Loucy (cell line): ENCODE measurements at regions not wholly inside any gene's neighbourhood (a gene's known extent, or its start where the extent isn't known, plus 50 kb on each side); places are given as distances from the start of the nearest gene placed in this dataset.

Source experiments
- H2AFZ ChIP-seq: fragments of 200-600 bp; sonication (generic); 2 replicates; pipeline ENCODE4 v1.6.0; 2016; ENCODE audit warnings: antibody characterized with exemption, mild to moderate bottlenecking, low read length, moderate library complexity
- H3F3A ChIP-seq: fragments of 200-600 bp; 2 replicates; pipeline ENCODE4 v1.6.0; 2016; ENCODE audit warnings: antibody characterized with exemption, low read depth, mild to moderate bottlenecking
- H3K27me3 ChIP-seq: fragments of 200-600 bp; sonication (generic); 2 replicates; pipeline ENCODE4 v1.6.1; 2014; ENCODE audit warnings: low read length, mild to moderate bottlenecking; ENCODE audit not compliant: insufficient read depth, poor library complexity, severe bottlenecking
- H3K36me3 ChIP-seq: fragments of 200-600 bp; sonication (generic); 2 replicates; pipeline ENCODE4 v1.6.1; 2016; ENCODE audit warnings: low read length; ENCODE audit not compliant: insufficient read depth
- H3K4me1 ChIP-seq: fragments of 200-600 bp; sonication (generic); 2 replicates; pipeline ENCODE4 v1.5.1; 2014; ENCODE audit warnings: low read length, mild to moderate bottlenecking; ENCODE audit not compliant: insufficient read depth, poor library complexity, severe bottlenecking
- H3K4me2 ChIP-seq: fragments of 200-600 bp; sonication (generic); 2 replicates; pipeline ENCODE4 v1.6.0; 2014; ENCODE audit warnings: antibody characterized with exemption, low read length, low read depth, mild to moderate bottlenecking; ENCODE audit not compliant: poor library complexity, severe bottlenecking
- H3K4me3 ChIP-seq: fragments of 200-600 bp; sonication (generic); 2 replicates; pipeline ENCODE4 v1.5.1; 2014; ENCODE audit warnings: low read length, mild to moderate bottlenecking, mixed read lengths; ENCODE audit not compliant: poor library complexity, severe bottlenecking
- H3K79me2 ChIP-seq: fragments of 200-600 bp; sonication (generic); 2 replicates; pipeline ENCODE4 v1.6.1; 2014; ENCODE audit warnings: low read length; ENCODE audit not compliant: insufficient read depth
- H3K9ac ChIP-seq: fragments of 200-600 bp; sonication (generic); 2 replicates; pipeline ENCODE4 v1.6.0; 2014; ENCODE audit warnings: mild to moderate bottlenecking, low read depth, low read length, moderate library complexity; ENCODE audit not compliant: poor library complexity, severe bottlenecking
- H3K9me2 ChIP-seq: fragments of 200-600 bp; sonication (generic); replicated peaks from 2 replicates; pipeline ENCODE4 v1.6.1; 2016; ENCODE audit warnings: low read depth, low read length, mixed read lengths
- H3K9me3 ChIP-seq: fragments of 200-600 bp; sonication (generic); 2 replicates; pipeline ENCODE4 v1.6.1; 2014; ENCODE audit warnings: mild to moderate bottlenecking, antibody characterized with exemption, low read length, low read depth; ENCODE audit not compliant: insufficient read depth
- H4K20me1 ChIP-seq: fragments of 200-600 bp; sonication (generic); 2 replicates; pipeline ENCODE4 v1.6.0; 2014; ENCODE audit warnings: antibody characterized with exemption, low read length, mild to moderate bottlenecking; ENCODE audit not compliant: insufficient read depth, poor library complexity, severe bottlenecking
- EZH2phosphoT487 ChIP-seq: fragments of 200-600 bp; IDR thresholded peaks from 2 replicates; pipeline ENCODE4 v1.6.1; 2018; ENCODE audit warnings: antibody characterized with exemption, mild to moderate bottlenecking, moderate library complexity, borderline replicate concordance
- TF ChIP-seq, protein P1 (sequence below): fragments of 200-600 bp; sonication (generic); conservative IDR thresholded peaks from 2 replicates; pipeline ENCODE4 v1.5.1; 2014; ENCODE audit warnings: mild to moderate bottlenecking, antibody characterized with exemption, low read length

GRCh38 chr4:25569716-25570115 is 85.9 kb upstream of the SLC34A2 start:
- Histone ChIP-seq H3K9me3 (no peaks in the 10 kb centered on the region), H3K27me3 (no peaks in the 10 kb centered on the region), H3K9me2 (no peaks in the 10 kb centered on the region), H3F3A (no peaks in the 10 kb centered on the region), H3K79me2 (no peaks in the 10 kb centered on the region), H3K36me3 (no peaks in the 10 kb centered on the region), H3K4me2 (no peak overlapping the region), H3K4me1 (no peaks in the 10 kb centered on the region), H4K20me1 (no peaks in the 10 kb centered on the region), H2AFZ (no peak overlapping the region), H3K4me3 (no peak overlapping the region), H3K9ac (no peak overlapping the region)
- TF ChIP-seq, protein P1, sequence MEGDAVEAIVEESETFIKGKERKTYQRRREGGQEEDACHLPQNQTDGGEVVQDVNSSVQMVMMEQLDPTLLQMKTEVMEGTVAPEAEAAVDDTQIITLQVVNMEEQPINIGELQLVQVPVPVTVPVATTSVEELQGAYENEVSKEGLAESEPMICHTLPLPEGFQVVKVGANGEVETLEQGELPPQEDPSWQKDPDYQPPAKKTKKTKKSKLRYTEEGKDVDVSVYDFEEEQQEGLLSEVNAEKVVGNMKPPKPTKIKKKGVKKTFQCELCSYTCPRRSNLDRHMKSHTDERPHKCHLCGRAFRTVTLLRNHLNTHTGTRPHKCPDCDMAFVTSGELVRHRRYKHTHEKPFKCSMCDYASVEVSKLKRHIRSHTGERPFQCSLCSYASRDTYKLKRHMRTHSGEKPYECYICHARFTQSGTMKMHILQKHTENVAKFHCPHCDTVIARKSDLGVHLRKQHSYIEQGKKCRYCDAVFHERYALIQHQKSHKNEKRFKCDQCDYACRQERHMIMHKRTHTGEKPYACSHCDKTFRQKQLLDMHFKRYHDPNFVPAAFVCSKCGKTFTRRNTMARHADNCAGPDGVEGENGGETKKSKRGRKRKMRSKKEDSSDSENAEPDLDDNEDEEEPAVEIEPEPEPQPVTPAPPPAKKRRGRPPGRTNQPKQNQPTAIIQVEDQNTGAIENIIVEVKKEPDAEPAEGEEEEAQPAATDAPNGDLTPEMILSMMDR, result no peak
- TF ChIP-seq EZH2phosphoT487, result no peak

DNA sequence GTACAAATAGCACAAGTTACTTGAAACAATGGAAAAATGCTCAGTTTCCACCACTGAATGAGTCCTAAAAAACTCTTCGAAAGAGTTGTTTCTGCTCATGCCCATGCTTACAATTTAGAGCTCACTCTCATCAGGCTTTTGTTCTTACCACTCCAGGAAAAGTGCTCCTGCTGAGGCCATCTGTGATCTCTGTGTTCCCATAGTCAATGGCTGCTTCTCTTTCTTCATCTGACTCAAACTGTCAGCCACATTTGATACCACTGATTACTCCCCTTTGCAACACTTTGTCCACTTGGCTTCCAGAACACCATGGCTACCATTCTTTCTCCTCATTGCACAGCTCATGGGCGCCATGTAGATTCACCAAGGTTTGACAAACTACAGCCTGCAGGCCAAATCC is 80.0 kb upstream of the SLC34A2 start:
- Histone ChIP-seq H3K36me3 (no peaks in the 10 kb centered on the region), H3K9me2 (no peaks in the 10 kb centered on the region), H3K4me2 (no peak overlapping the region), H3K79me2 (no peaks in the 10 kb centered on the region), H3K4me3 (no peak overlapping the region), H3F3A (no peaks in the 10 kb centered on the region), H3K4me1 (no peaks in the 10 kb centered on the region), H3K9ac (no peak overlapping the region), H4K20me1 (no peaks in the 10 kb centered on the region), H2AFZ (no peak overlapping the region), H3K27me3 (no peaks in the 10 kb centered on the region), H3K9me3 (no peaks in the 10 kb centered on the region)
- no peak for TF ChIP-seq EZH2phosphoT487
- TF ChIP-seq, protein P1, result no peak

DNA sequence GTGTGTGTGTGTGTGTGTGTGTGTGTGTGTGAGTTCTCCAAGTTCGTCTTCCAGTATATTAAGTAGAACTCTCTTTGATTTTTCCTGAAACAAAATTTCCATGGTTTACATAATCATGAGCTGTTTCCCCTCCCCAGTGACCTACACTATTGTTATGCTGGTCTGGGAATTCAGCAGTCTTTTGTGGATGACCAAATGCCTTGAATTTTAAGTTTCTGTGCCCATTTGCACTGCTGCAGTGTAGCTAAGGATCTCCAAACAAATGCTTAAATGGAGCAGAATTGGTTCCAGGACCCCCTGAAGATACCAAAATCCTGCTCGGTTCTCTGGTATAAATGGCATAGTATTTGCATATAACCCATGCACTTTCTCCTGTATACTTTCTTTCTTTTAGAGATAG is 77.2 kb upstream of the SLC34A2 start:
- Histone ChIP-seq H3K4me2 (no peak overlapping the region), H4K20me1 (no peaks in the 10 kb centered on the region), H3K9me2 (no peaks in the 10 kb centered on the region), H3F3A (no peaks in the 10 kb centered on the region), H3K27me3 (no peaks in the 10 kb centered on the region), H2AFZ (no peak overlapping the region), H3K9me3 (no peaks in the 10 kb centered on the region), H3K4me1 (no peaks in the 10 kb centered on the region), H3K9ac (no peak overlapping the region), H3K36me3 (no peaks in the 10 kb centered on the region), H3K4me3 (no peak overlapping the region), H3K79me2 (no peaks in the 10 kb centered on the region)
- TF ChIP-seq, protein P1, result no peak
- no peak for TF ChIP-seq EZH2phosphoT487
